ENCODE measurements at regions not wholly inside any gene's neighbourhood (a gene's known extent, or its start where the extent isn't known, plus 50 kb on each side); places are given as distances from the start of the nearest gene placed in this dataset.

- no peak overlapping the region for H3K4me3 Mint-ChIP-seq
- no peaks in the 10 kb centered on the region for H3K36me3 Mint-ChIP-seq (ENCODE audit: low read depth)
- DNase-seq = no peak
These were observed 229.0 kb upstream of the DIO3 start for GRCh38 chr14:101332281-101332680.

GRCh38 chr14:101333335-101334280 is 227.7 kb upstream of the DIO3 start:
- Mint-ChIP-seq H3K27ac (no peak overlapping the region), H3K27me3 (peaks cover 6% of the 10 kb centered on the region), H3K4me3 (no peak overlapping the region), H3K36me3 (ENCODE audit: low read depth) (no peaks in the 10 kb centered on the region), H3K9me3 (no peaks in the 10 kb centered on the region), H3K4me1 (no peaks in the 10 kb centered on the region)
- ChIA-PET POLR2A (no interaction called here), CTCF (no interaction called here)
- no peak for DNase-seq

More at GRCh38 chr14:101332281-101332680, 229.0 kb upstream of the DIO3 start:
- Mint-ChIP-seq H3K27me3 (peaks cover 3% of the 10 kb centered on the region), H3K9me3 (no peaks in the 10 kb centered on the region), H3K4me1 (no peaks in the 10 kb centered on the region), H3K27ac (no peak overlapping the region)
- POLR2A ChIA-PET = no interaction called here
- CTCF ChIA-PET = no interaction called here

GRCh38 chr14:101334656-101335055 is 226.6 kb upstream of the DIO3 start:
- H3K4me1 Mint-ChIP-seq = no peaks in the 10 kb centered on the region
- H3K27ac Mint-ChIP-seq = no peak overlapping the region
- CTCF ChIA-PET = no interaction called here
- H3K27me3 Mint-ChIP-seq = peaks cover 9% of the 10 kb centered on the region
- no peak for DNase-seq
- no peaks in the 10 kb centered on the region for H3K36me3 Mint-ChIP-seq (ENCODE audit: low read depth)
- H3K9me3 Mint-ChIP-seq = no peaks in the 10 kb centered on the region
- H3K4me3 Mint-ChIP-seq = no peak overlapping the region
- POLR2A ChIA-PET = no interaction called here

- no peaks in the 10 kb centered on the region for H3K36me3 Mint-ChIP-seq (ENCODE audit: low read depth)
- no peak overlapping the region for H3K27ac Mint-ChIP-seq
- POLR2A ChIA-PET = no interaction called here
- H3K4me3 Mint-ChIP-seq = no peak overlapping the region
- no peaks in the 10 kb centered on the region for H3K9me3 Mint-ChIP-seq
- CTCF ChIA-PET = no interaction called here
- no peak for DNase-seq
- H3K27me3 Mint-ChIP-seq = peaks cover 9% of the 10 kb centered on the region
- no peaks in the 10 kb centered on the region for H3K4me1 Mint-ChIP-seq
These were observed 226.1 kb upstream of the DIO3 start for GRCh38 chr14:101335061-101335661.

GRCh38 chr14:101336183-101336582 is 225.1 kb upstream of the DIO3 start:
- Mint-ChIP-seq H3K9me3 (no peaks in the 10 kb centered on the region), H3K27ac (no peak overlapping the region), H3K36me3 (ENCODE audit: low read depth) (no peaks in the 10 kb centered on the region), H3K4me1 (no peaks in the 10 kb centered on the region), H3K27me3 (peaks cover 9% of the 10 kb centered on the region), H3K4me3 (no peak overlapping the region)
- ChIA-PET CTCF (no interaction called here), POLR2A (interaction anchor here (0.7 kb wide), 1 partner anchor 433 kb away, joined by 3 read pairs; the partner anchor contains the start of gene RTL1)
- DNase-seq = no peak

- Mint-ChIP-seq H3K4me1 (no peaks in the 10 kb centered on the region), H3K27ac (no peak overlapping the region), H3K36me3 (ENCODE audit: low read depth) (no peaks in the 10 kb centered on the region), H3K9me3 (no peaks in the 10 kb centered on the region), H3K27me3 (peaks cover 9% of the 10 kb centered on the region), H3K4me3 (no peak overlapping the region)
- DNase-seq = no peak
- CTCF ChIA-PET = no interaction called here
- POLR2A ChIA-PET = no interaction called here
These were observed 224.2 kb upstream of the DIO3 start for GRCh38 chr14:101337053-101337452.

- Mint-ChIP-seq H3K4me3 (no peak overlapping the region), H3K27me3 (peaks cover 15% of the 10 kb centered on the region), H3K27ac (no peak overlapping the region), H3K9me3 (no peaks in the 10 kb centered on the region), H3K4me1 (no peaks in the 10 kb centered on the region), H3K36me3 (ENCODE audit: low read depth) (no peaks in the 10 kb centered on the region)
- CTCF ChIA-PET = no interaction called here
- POLR2A ChIA-PET = no interaction called here
- DNase-seq = no peak
These were observed 220.7 kb upstream of the DIO3 start for GRCh38 chr14:101340556-101340955.

GRCh38 chr14:101347893-101348777 is 213.2 kb upstream of the DIO3 start:
- Mint-ChIP-seq H3K4me1 (no peaks in the 10 kb centered on the region), H3K27me3 (peaks cover 6% of the 10 kb centered on the region), H3K9me3 (peaks cover 10% of the 10 kb centered on the region), H3K36me3 (ENCODE audit: low read depth) (no peaks in the 10 kb centered on the region), H3K27ac (no peak overlapping the region), H3K4me3 (no peak overlapping the region)
- CTCF ChIA-PET = interaction anchor here (0.8 kb wide), 1 partner anchor 10 kb away, joined by 3 read pairs; no protein-coding TSS in a partner anchor
- POLR2A ChIA-PET = no interaction called here
- DNase-seq = no peak

GRCh38 chr14:101349108-101349507 is 212.2 kb upstream of the DIO3 start:
- no peaks in the 10 kb centered on the region for H3K36me3 Mint-ChIP-seq (ENCODE audit: low read depth)
- peaks cover 10% of the 10 kb centered on the region for H3K9me3 Mint-ChIP-seq
- no peak overlapping the region for H3K27ac Mint-ChIP-seq
- POLR2A ChIA-PET = no interaction called here
- peaks cover 1% of the 10 kb centered on the region for H3K27me3 Mint-ChIP-seq
- no peak for DNase-seq
- CTCF ChIA-PET = no interaction called here
- no peaks in the 10 kb centered on the region for H3K4me1 Mint-ChIP-seq
- H3K4me3 Mint-ChIP-seq = no peak overlapping the region

- Mint-ChIP-seq H3K27ac (no peak overlapping the region), H3K36me3 (ENCODE audit: low read depth) (no peaks in the 10 kb centered on the region), H3K9me3 (peaks cover 10% of the 10 kb centered on the region), H3K4me3 (no peak overlapping the region), H3K27me3 (no peaks in the 10 kb centered on the region), H3K4me1 (no peaks in the 10 kb centered on the region)
- ChIA-PET POLR2A (no interaction called here), CTCF (interaction anchor here (0.5 kb wide), 1 partner anchor 297 kb away, joined by 3 read pairs; no protein-coding TSS in a partner anchor)
- no peak for DNase-seq
These were observed 211.3 kb upstream of the DIO3 start for GRCh38 chr14:101350021-101350420.

GRCh38 chr14:101350691-101351090 is 210.6 kb upstream of the DIO3 start:
- no peak for DNase-seq
- H3K27ac Mint-ChIP-seq = no peak overlapping the region
- no peaks in the 10 kb centered on the region for H3K36me3 Mint-ChIP-seq (ENCODE audit: low read depth)
- H3K4me1 Mint-ChIP-seq = no peaks in the 10 kb centered on the region
- no peaks in the 10 kb centered on the region for H3K27me3 Mint-ChIP-seq
- ChIA-PET CTCF (no interaction called here), POLR2A (no interaction called here)
- peaks cover 10% of the 10 kb centered on the region for H3K9me3 Mint-ChIP-seq
- no peak overlapping the region for H3K4me3 Mint-ChIP-seq

- Mint-ChIP-seq H3K27ac (no peak overlapping the region), H3K4me3 (no peak overlapping the region), H3K4me1 (no peaks in the 10 kb centered on the region), H3K27me3 (no peaks in the 10 kb centered on the region), H3K36me3 (ENCODE audit: low read depth) (no peaks in the 10 kb centered on the region), H3K9me3 (peaks cover 12% of the 10 kb centered on the region)
- POLR2A ChIA-PET = no interaction called here
- CTCF ChIA-PET = no interaction called here
- no peak for DNase-seq
These were observed 210.1 kb upstream of the DIO3 start for GRCh38 chr14:101351146-101351545.

- Mint-ChIP-seq H3K27me3 (no peaks in the 10 kb centered on the region), H3K9me3 (peaks cover 12% of the 10 kb centered on the region), H3K27ac (no peak overlapping the region), H3K4me1 (no peaks in the 10 kb centered on the region), H3K36me3 (ENCODE audit: low read depth) (no peaks in the 10 kb centered on the region), H3K4me3 (no peak overlapping the region)
- DNase-seq = no peak
- ChIA-PET CTCF (no interaction called here), POLR2A (no interaction called here)
These were observed 209.5 kb upstream of the DIO3 start for GRCh38 chr14:101351769-101352168.

Data from activated CD4-positive, alpha-beta T cell treated with anti-CD3 and anti-CD28 coated beads, Interleukin-2, amount 10 ng/mL, durations not matched to agents 7 days and 5 days (primary cell).